Brain microvascular endothelial cell (primary cell): ENCODE measurements at regions not wholly inside any gene's neighbourhood (a gene's known extent, or its start where the extent isn't known, plus 50 kb on each side); places are given as distances from the start of the nearest gene placed in this dataset.

Experiments
- DNase-seq: peaks from one replicate; pipeline ENCODE4 v3.0.0-alpha.2; 2020
- H3K27ac ChIP-seq: fragments of 250-450 bp; sonication (Bioruptor Pico); 2 replicates; pipeline ENCODE4 v1.5.1; 2020; ENCODE audit warnings: mild to moderate bottlenecking, moderate library complexity
- H3K27me3 ChIP-seq: fragments of 250-450 bp; sonication (Bioruptor Pico); replicated peaks from 2 replicates; pipeline ENCODE4 v1.5.1; 2020; ENCODE audit warnings: mild to moderate bottlenecking
- H3K36me3 ChIP-seq: fragments of 250-450 bp; sonication (Bioruptor Pico); replicated peaks from 2 replicates; pipeline ENCODE4 v1.5.1; 2020; ENCODE audit warnings: mild to moderate bottlenecking
- H3K4me3 ChIP-seq: 2 replicates; pipeline ENCODE4 v1.5.1; 2011; ENCODE audit warnings: low read depth, mild to moderate bottlenecking, control low read depth, low read length, moderate library complexity
- in situ Hi-C: cut with HindIII; loops from 2 replicates; pipeline ENCODE4 v1.10.0; 2017; ENCODE audit warnings: low sequenced_read_pairs, low pct_ligation_motif_present
- TF ChIP-seq, protein P1 (sequence below): IDR thresholded peaks from 2 replicates; pipeline ENCODE4 v1.5.1; 2011; ENCODE audit warnings: low read depth, mild to moderate bottlenecking, moderate library complexity, low read length, control low read depth, inconsistent platforms; ENCODE audit errors: missing control alignments

DNA sequence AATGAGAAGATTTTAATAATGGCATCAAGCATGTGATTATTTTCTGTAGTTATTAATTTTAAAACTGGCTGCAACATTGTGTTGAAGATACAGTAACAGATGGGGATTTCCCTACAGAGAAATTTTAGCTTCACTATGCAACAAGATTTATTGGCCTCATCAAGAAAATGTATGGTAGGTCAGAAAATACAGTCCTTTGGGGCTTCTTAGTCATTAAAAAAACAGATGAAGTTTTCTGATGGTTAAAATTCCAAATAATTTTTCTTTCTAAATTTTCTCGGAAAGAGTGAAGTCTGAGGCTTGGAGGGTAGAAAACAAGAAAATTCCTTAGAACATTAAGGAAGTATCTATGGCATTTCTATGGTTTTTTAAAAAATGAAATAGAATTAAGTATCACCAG is 1790.8 kb upstream of the PCDH20 start:
- in situ Hi-C loops, result no loop called here
- Histone ChIP-seq H3K4me3 (no peak overlapping the region), H3K27ac (no peak overlapping the region), H3K36me3 (no peaks in the 10 kb centered on the region), H3K27me3 (no peaks in the 10 kb centered on the region)
- TF ChIP-seq, protein P1, sequence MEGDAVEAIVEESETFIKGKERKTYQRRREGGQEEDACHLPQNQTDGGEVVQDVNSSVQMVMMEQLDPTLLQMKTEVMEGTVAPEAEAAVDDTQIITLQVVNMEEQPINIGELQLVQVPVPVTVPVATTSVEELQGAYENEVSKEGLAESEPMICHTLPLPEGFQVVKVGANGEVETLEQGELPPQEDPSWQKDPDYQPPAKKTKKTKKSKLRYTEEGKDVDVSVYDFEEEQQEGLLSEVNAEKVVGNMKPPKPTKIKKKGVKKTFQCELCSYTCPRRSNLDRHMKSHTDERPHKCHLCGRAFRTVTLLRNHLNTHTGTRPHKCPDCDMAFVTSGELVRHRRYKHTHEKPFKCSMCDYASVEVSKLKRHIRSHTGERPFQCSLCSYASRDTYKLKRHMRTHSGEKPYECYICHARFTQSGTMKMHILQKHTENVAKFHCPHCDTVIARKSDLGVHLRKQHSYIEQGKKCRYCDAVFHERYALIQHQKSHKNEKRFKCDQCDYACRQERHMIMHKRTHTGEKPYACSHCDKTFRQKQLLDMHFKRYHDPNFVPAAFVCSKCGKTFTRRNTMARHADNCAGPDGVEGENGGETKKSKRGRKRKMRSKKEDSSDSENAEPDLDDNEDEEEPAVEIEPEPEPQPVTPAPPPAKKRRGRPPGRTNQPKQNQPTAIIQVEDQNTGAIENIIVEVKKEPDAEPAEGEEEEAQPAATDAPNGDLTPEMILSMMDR, result no peak
- DNase-seq, result no peak

DNA sequence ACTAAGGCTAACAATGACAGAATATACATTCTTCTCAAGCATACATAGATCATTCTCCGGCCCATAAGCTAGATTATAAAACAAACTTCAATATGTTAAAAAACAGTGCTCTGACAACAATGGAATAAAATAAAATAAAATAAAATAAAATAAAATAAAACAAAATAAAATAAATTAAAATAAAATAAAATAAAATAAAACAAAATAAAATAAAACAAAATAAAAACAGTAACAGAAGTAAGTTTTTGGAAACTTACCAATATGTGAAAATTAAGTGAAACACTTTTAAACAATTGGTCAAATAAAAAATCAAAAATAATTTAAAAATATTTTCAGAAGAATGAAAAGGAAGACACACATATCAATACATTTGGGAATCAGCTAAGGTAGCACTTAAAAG is 1785.8 kb upstream of the PCDH20 start:
- Histone ChIP-seq H3K27ac (no peak overlapping the region), H3K4me3 (no peak overlapping the region), H3K36me3 (no peaks in the 10 kb centered on the region), H3K27me3 (no peaks in the 10 kb centered on the region)
- no peak for DNase-seq
- in situ Hi-C loops, result no loop called here
- TF ChIP-seq, protein P1, result no peak

DNA sequence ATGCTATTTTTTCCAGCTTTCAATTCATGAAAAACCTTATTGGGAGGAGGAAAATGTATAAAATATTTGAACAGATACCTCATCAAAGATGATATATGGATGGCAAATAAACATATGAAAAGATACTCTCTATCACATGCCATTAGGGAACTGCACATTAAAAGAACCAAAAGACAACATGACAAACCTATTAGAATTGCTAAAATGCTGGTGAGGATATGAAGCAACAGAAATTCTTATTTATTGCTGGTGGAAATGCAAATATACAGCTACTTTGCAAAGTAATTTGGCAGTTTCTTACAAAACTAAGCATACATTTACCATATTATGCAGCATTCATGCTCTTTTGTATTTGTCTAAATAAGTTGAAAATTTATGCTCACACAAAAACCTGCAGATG is 1783.9 kb upstream of the PCDH20 start:
- Histone ChIP-seq H3K4me3 (no peak overlapping the region), H3K27me3 (no peaks in the 10 kb centered on the region), H3K36me3 (no peaks in the 10 kb centered on the region), H3K27ac (no peak overlapping the region)
- no peak for DNase-seq
- in situ Hi-C loops, result no loop called here
- TF ChIP-seq, protein P1, result no peak

DNA sequence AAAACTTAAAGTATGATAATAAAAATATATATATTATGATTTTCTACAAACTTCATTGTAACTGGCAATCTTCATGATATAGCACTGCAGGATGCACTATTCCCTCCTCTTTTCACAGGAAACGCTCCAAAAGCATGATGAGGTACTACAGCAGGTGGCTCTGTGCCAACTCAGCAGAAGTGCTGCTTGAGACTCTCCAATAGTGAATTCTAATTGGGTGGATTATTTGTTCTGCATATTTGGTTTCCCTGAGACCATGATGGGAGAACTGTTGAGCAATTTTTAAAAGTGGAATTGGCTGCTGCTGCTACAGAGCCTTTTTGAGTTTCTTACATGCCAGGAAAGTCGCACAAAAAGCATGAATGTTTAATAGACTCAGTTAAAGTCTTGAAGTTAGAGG is 1782.4 kb upstream of the PCDH20 start:
- in situ Hi-C loops, result no loop called here
- TF ChIP-seq, protein P1, result no peak
- H3K36me3 ChIP-seq, result no peaks in the 10 kb centered on the region
- DNase-seq, result no peak
- no peaks in the 10 kb centered on the region for H3K27me3 ChIP-seq
- H3K4me3 ChIP-seq, result no peak overlapping the region
- H3K27ac ChIP-seq, result no peak overlapping the region

DNA sequence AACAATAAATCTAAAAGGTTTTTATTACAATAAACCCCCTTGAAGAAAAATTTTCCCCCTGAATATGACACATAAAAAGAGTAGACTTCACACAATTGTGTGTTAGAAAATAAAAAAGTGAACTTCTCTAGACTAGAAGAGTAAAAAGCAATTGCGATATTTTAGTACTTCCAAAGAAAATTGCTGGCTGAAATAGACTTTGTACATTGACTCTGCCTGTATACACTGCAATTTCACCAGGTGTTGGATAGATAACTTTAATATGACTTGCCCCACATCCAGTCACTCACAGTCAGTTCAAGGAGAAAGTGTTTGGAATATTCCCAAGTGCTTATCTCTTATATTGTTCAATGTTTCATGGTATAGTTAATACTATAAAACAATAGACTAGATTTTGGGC is 1780.1 kb upstream of the PCDH20 start:
- DNase-seq, result no peak
- TF ChIP-seq, protein P1, result no peak
- H3K4me3 ChIP-seq, result no peak overlapping the region
- H3K27ac ChIP-seq, result no peak overlapping the region
- no peaks in the 10 kb centered on the region for H3K27me3 ChIP-seq
- in situ Hi-C loops, result no loop called here
- H3K36me3 ChIP-seq, result no peaks in the 10 kb centered on the region

DNA sequence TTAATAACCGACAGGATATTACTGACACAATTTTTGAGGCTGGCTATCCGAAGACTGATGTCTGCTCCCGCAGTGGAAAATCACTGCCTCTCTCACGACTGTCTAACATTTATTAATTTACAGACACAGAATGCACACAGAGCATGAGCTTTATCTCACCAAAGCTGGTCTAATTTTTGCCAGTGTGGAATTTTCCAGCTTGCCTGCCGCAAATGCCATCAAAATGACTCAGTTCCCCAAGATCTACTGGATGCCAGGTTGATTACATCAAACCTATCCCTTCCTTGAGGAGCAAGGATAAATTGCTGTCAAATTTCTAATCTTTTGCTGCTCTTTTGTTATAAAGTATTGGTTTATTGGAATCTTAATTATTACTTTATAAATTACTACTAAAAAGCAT is 1775.1 kb upstream of the PCDH20 start:
- H3K27ac ChIP-seq, result peak overlapping the region; percentile 73
- H3K36me3 ChIP-seq, result no peaks in the 10 kb centered on the region
- no peaks in the 10 kb centered on the region for H3K27me3 ChIP-seq
- no peak overlapping the region for H3K4me3 ChIP-seq
- in situ Hi-C loops, result no loop called here
- peak; percentile 77 for DNase-seq
- TF ChIP-seq, protein P1, result no peak
